ENCODE measurements at regions not wholly inside any gene's neighbourhood (a gene's known extent, or its start where the extent isn't known, plus 50 kb on each side); places are given as distances from the start of the nearest gene placed in this dataset.

DNA sequence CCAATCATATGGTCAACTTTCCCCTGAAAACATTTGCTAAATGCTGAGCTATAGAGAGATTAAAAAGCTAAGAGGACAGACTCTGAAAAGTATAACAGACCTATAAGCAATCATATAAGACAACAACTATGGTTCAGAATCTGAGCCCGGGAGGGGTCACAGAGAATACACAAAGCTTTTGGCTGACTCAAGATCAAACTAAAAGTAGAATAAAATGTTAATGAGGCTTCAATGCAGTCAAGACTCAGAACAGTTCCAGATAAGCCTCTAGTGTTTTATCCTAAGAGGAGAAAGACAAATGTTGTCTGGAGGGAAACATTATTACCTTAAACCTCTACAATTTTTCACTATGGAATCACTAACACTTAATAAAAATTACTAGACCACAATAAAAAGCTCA, 175.4 kb upstream of the VEGFC start:
- no peaks in the 10 kb centered on the region for H3K27me3 Mint-ChIP-seq
- CTCF ChIA-PET = interaction anchor here (0.5 kb wide), 1 partner anchor 127 kb away, joined by 4 read pairs; no protein-coding TSS in a partner anchor

DNA sequence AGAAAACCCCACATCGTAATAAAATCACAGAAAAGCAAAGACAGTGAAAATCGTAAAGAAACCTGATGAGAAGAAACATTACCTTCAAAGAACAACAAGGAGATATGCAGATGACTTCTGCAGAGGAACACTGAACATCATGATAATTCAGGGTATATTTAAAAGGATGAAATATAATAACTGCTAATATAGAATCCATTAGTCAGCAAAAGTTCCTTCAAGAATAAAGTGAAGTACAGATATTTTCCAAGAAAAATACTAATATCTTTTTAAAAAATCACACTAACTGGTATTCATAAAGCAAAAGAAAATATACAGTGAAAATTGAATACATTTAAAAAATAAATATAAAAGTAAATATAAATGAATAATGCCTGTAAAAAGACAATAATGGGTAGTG, 176.3 kb upstream of the VEGFC start:
- CTCF ChIA-PET = no interaction called here
- POLR2A ChIA-PET = no interaction called here
- no peak overlapping the region for H3K27ac Mint-ChIP-seq
- H3K9me3 Mint-ChIP-seq = no peaks in the 10 kb centered on the region
- no peaks in the 10 kb centered on the region for H3K27me3 Mint-ChIP-seq
- H3K36me3 Mint-ChIP-seq (ENCODE audit: low read depth) = no peaks in the 10 kb centered on the region
- H3K4me3 Mint-ChIP-seq = no peak overlapping the region
- H3K4me1 Mint-ChIP-seq = no peaks in the 10 kb centered on the region
- DNase-seq = no peak

More for the DNA sequence above, 175.4 kb upstream of the VEGFC start:
- Mint-ChIP-seq H3K27ac (no peak overlapping the region), H3K4me1 (no peaks in the 10 kb centered on the region), H3K36me3 (ENCODE audit: low read depth) (no peaks in the 10 kb centered on the region), H3K4me3 (no peak overlapping the region), H3K9me3 (no peaks in the 10 kb centered on the region)
- no peak for DNase-seq
- POLR2A ChIA-PET = no interaction called here

DNA sequence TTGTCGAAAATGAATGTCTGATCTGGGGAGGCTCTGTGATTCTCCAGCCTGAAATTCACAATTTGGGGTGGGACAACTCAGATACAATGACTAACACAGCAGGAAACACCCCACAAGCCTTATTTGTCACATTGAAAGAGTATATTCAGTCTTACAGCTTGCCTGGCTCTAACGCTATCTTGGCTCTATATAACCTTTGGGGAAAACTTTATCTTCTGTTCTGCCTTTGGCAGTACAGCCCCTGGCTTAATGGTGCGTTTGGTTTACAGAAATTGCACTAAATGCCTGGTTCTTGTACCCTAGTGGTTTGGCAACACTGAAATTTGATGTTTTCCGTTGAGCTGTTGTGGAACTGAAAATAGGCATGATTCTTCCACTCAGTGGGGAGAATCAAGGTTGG, 178.1 kb upstream of the VEGFC start:
- Mint-ChIP-seq H3K27ac (no peak overlapping the region), H3K27me3 (no peaks in the 10 kb centered on the region), H3K9me3 (no peaks in the 10 kb centered on the region), H3K36me3 (ENCODE audit: low read depth) (no peaks in the 10 kb centered on the region), H3K4me3 (no peak overlapping the region), H3K4me1 (no peaks in the 10 kb centered on the region)
- DNase-seq = no peak
- POLR2A ChIA-PET = no interaction called here
- CTCF ChIA-PET = interaction anchor here (0.6 kb wide), 1 partner anchor 139 kb away, joined by 3 read pairs; no protein-coding TSS in a partner anchor

DNA sequence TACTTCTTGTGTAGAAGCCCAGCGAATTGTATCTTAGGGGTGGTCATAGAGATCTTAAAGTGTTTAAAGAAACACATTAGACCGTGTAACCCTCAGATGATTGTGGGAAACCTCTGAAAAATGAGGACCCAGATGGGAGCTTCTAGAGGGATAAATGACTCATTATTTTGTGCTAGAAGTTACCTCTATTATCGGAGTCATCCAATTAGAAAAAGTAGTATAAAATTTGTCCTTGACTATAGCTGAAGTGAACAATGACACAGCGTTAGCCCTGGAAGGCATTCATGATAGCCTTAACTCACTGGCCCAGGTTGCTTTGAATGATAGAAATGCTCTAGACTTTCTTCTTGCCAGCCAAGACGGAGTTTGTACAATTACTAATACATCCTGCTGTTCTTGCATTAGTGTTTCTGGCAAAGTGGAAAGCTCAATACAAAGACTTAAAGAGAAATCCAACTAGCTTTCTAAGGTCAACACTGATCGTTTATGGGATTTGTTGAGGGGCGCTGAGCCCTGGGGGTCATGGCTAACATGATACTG, 178.9 kb upstream of the VEGFC start:
- H3K9me3 Mint-ChIP-seq = no peaks in the 10 kb centered on the region
- H3K27ac Mint-ChIP-seq = no peak overlapping the region
- ChIA-PET CTCF (no interaction called here), POLR2A (no interaction called here)
- no peaks in the 10 kb centered on the region for H3K27me3 Mint-ChIP-seq
- H3K4me3 Mint-ChIP-seq = no peak overlapping the region
- no peaks in the 10 kb centered on the region for H3K4me1 Mint-ChIP-seq
- DNase-seq = no peak
- H3K36me3 Mint-ChIP-seq (ENCODE audit: low read depth) = no peaks in the 10 kb centered on the region

DNA sequence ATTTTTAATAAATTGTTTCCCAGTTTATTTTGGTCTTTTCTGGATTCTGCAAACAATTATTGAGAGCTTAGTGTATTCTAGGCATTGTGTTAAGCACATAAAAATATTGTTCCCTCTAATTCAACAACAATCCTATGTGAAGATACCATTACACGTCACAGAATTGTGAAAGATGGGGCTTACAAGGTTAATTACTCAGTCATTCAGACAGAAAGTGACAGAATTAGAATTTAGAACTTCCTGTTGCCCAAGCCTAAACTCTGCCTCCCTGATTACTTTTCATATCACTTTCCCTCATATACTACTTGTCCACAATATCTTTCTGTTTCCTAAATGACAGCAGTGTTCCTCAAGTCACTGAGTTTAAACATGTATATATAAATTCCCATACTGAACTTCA, 186.7 kb upstream of the VEGFC start:
- Mint-ChIP-seq H3K27me3 (no peaks in the 10 kb centered on the region), H3K4me1 (no peaks in the 10 kb centered on the region), H3K9me3 (no peaks in the 10 kb centered on the region), H3K27ac (no peak overlapping the region), H3K36me3 (ENCODE audit: low read depth) (no peaks in the 10 kb centered on the region), H3K4me3 (no peak overlapping the region)
- no peak for DNase-seq
- ChIA-PET POLR2A (no interaction called here), CTCF (no interaction called here)

DNA sequence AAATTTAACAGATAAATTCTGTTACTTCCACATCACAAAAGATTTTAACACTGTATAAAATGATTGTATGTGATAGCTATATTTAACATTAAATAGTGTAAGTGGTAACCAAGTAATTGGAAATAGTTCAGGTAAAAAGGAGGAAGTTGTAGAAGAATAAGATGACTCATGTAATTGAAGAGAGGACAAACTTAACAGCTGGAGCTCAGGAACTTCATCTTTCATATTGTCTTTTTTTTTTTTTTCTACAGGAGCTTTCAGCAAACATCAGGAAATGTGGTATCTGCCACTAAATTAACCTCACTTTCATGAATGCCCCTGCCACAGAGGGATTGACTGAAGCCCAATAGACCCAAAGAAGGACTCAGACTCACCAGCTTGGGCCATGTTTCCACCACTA, 188.4 kb upstream of the VEGFC start:
- Mint-ChIP-seq H3K27me3 (no peaks in the 10 kb centered on the region), H3K9me3 (no peaks in the 10 kb centered on the region), H3K36me3 (ENCODE audit: low read depth) (no peaks in the 10 kb centered on the region), H3K27ac (no peak overlapping the region), H3K4me1 (no peaks in the 10 kb centered on the region), H3K4me3 (no peak overlapping the region)
- POLR2A ChIA-PET = no interaction called here
- CTCF ChIA-PET = no interaction called here
- no peak for DNase-seq

DNA sequence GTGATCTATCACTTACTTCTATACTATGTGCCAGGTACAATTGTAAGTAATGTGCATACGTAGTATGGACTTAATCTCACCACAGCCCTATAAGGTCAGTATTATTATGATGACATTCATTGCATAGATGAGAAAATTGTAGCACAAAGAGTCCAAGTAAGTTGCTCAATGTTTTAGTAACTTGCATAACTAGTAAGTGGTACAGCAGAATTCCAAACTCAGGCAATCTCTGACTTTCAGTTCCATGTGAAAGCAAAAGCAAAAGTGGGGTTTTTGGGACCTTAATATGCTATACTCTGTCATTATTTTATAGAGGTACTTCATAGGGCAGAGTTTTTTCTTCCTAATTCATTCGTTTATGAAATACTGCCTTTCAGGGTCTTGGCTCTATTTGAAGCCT, 188.8 kb upstream of the VEGFC start:
- Mint-ChIP-seq H3K36me3 (ENCODE audit: low read depth) (no peaks in the 10 kb centered on the region), H3K4me1 (no peaks in the 10 kb centered on the region), H3K27ac (no peak overlapping the region), H3K27me3 (no peaks in the 10 kb centered on the region), H3K4me3 (no peak overlapping the region), H3K9me3 (no peaks in the 10 kb centered on the region)
- no peak for DNase-seq
- CTCF ChIA-PET = no interaction called here
- POLR2A ChIA-PET = no interaction called here

DNA sequence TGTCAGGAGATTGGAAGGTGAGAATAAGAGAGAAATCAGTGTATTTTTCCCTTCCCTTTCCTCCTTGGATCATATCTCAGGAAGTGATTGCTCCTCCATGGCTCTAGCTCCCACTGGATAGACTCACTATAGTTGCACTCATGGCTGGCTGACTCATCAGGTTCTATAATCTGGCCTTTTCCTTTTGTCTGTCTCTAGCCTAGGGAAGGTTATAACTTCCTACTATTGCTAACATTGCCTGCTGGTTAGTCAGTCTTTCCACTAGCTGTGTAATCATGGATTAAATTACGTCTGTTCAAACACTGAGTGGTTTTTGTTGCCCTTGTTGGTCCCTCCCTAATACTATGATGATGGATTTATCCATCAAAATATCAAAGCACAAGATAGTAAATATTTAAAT, 195.5 kb upstream of the VEGFC start:
- Mint-ChIP-seq H3K4me3 (no peak overlapping the region), H3K9me3 (no peaks in the 10 kb centered on the region), H3K36me3 (ENCODE audit: low read depth) (no peaks in the 10 kb centered on the region), H3K27ac (no peak overlapping the region), H3K27me3 (no peaks in the 10 kb centered on the region), H3K4me1 (no peaks in the 10 kb centered on the region)
- ChIA-PET POLR2A (no interaction called here), CTCF (no interaction called here)
- DNase-seq = no peak

DNA sequence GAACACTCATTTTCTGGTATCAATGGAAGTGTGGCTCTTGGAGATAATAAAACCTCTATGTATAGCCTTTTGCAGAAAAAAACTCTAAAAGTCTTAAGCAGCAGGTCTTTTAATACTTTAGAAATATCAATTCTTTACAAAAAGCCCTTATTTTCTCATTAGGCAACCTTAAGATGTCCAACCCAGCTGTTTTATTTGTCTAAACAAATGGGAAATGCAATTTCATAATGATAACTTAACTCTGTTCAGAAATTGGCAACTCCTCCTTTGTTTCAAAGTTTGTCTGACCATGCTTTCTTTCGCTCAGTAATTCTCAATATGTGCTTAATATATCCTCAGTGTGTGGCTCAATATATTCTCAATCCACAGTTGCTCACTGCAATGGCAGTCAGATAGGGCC, 196.5 kb upstream of the VEGFC start:
- no peaks in the 10 kb centered on the region for H3K27me3 Mint-ChIP-seq
- no peaks in the 10 kb centered on the region for H3K36me3 Mint-ChIP-seq (ENCODE audit: low read depth)
- CTCF ChIA-PET = no interaction called here

DNA sequence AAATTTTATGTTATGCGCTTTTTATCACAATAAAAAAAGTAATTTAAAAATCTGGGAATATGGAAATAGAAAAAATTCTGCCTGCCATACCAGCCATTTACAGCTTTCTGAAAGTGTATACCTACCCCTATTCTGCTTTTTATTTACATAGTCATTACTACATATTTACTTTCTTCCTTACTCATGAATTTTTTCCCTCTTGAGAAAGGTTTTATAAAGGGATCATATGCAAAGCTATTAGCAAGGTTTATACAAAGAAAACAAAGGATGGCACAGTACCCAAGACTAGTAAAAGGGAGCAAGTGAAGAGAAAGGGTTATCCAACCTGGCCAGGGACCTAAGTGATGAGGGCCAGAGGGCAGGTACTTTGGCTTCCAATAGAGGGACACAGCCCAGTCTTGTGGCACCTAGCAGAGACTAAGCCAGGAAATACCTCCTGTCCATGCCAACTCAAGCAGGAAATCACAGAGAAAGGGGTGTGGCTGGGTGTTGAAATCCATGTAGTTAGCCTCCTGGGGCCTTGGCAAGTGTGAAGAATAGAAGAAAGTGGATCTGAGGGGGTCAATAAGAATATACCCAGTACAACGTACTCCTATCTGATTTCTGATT, 207.3 kb upstream of the VEGFC start:
- Mint-ChIP-seq H3K4me3 (no peak overlapping the region), H3K27ac (no peak overlapping the region), H3K36me3 (ENCODE audit: low read depth) (no peaks in the 10 kb centered on the region), H3K27me3 (no peaks in the 10 kb centered on the region), H3K9me3 (no peaks in the 10 kb centered on the region), H3K4me1 (no peaks in the 10 kb centered on the region)
- DNase-seq = no peak
- CTCF ChIA-PET = no interaction called here
- POLR2A ChIA-PET = no interaction called here

More for the DNA sequence above, 196.5 kb upstream of the VEGFC start:
- Mint-ChIP-seq H3K4me1 (no peaks in the 10 kb centered on the region), H3K4me3 (no peak overlapping the region), H3K9me3 (no peaks in the 10 kb centered on the region), H3K27ac (no peak overlapping the region)
- POLR2A ChIA-PET = no interaction called here
- DNase-seq = no peak

DNA sequence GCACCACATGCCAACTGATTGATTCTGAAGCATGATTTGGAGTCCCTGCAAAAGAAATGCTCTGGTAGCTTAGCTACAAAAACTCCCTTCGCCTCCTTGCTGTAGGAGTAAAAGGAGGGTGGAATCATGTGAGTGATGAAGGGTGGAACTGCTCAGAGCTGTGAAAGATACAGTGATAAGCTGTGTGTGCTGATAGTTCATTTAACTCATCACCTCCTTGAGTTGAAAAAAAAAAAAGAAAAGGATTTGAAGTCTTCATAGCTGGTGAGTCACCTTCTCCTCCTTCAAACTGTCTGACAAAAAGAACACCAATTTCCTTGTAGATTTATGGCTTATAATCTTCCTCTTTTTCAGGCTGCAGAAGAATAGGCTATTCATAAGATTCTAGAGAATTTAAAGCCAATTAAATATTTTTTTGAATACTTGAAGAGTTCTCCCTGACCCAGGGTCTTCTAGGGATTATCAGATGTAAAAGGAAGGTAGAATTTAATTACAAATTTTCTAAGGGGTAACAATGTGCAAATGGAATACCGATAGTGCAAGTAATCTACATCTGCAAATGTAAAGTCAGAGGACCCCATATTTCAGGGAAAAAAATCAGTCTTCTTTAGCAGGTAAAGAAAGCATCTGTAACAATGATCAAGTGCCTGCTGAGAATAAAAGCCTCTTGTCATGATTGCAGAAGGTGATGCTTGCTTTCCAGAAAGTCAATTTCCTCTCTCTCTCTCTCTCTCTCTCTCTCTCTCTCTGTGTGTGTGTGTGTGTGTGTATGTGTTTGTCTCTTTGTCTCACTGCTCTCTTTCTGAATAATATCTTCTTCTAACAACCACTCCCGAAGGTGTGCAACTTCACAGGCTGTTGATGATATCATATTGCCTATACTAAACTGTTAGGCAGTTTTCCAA, 208.8 kb upstream of the VEGFC start:
- H3K4me3 Mint-ChIP-seq = no peak overlapping the region
- ChIA-PET POLR2A (no interaction called here), CTCF (no interaction called here)
- H3K36me3 Mint-ChIP-seq (ENCODE audit: low read depth) = no peaks in the 10 kb centered on the region
- no peak overlapping the region for H3K27ac Mint-ChIP-seq
- H3K4me1 Mint-ChIP-seq = no peaks in the 10 kb centered on the region
- H3K9me3 Mint-ChIP-seq = no peaks in the 10 kb centered on the region
- H3K27me3 Mint-ChIP-seq = no peaks in the 10 kb centered on the region
- no peak for DNase-seq

DNA sequence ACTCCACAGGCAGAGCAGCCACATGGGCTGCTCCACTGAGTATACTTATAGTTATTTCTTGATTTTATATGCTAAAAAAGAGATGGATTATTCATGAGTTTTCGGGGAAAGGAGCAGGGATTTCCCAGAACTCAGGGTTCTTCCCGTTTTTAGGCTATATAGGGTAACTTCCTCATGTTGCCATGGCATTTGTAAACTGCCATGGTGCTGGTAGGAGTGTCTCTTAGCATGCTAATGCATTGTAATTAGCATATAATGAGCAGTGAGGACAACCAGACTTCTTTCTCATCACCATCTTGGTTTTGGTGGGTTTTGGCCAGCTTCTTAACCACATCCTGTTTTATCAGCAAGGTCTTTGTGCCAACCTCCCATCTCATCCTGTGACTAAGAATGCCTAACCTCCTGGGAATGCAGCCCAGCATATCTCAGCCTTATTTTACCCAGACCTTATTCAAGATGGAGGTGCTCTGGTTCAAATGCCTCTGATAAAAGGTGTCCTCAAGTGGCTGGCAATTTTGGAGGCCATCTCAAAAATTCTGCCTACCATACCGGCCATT, 213.0 kb upstream of the VEGFC start:
- no peaks in the 10 kb centered on the region for H3K27me3 Mint-ChIP-seq
- no peaks in the 10 kb centered on the region for H3K4me1 Mint-ChIP-seq
- no peaks in the 10 kb centered on the region for H3K9me3 Mint-ChIP-seq
- CTCF ChIA-PET = no interaction called here
- H3K27ac Mint-ChIP-seq = no peak overlapping the region
- no peaks in the 10 kb centered on the region for H3K36me3 Mint-ChIP-seq (ENCODE audit: low read depth)
- POLR2A ChIA-PET = no interaction called here
- H3K4me3 Mint-ChIP-seq = no peak overlapping the region
- DNase-seq = no peak

DNA sequence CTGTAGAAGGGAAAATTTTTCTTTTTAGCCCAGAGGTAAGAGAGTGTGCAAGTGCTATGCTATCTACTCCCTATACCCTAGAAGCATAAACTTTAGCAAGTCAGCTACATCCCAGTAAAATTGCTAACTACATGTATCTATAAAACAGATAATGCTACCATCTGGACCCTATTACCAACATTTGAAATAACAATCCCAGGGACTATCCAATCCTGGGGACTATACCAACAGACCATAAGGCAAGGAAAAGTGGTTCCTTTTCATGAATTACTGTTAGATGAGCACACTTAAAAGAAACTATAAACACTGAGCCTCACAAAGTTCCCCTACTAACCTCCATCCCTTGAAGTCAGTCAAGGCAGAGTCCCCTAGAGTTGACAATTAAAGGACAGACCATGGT, 213.6 kb upstream of the VEGFC start:
- no peak for DNase-seq
- ChIA-PET CTCF (no interaction called here), POLR2A (no interaction called here)
- no peaks in the 10 kb centered on the region for H3K36me3 Mint-ChIP-seq (ENCODE audit: low read depth)
- H3K9me3 Mint-ChIP-seq = no peaks in the 10 kb centered on the region
- H3K4me3 Mint-ChIP-seq = no peak overlapping the region
- H3K4me1 Mint-ChIP-seq = no peaks in the 10 kb centered on the region
- no peak overlapping the region for H3K27ac Mint-ChIP-seq
- H3K27me3 Mint-ChIP-seq = no peaks in the 10 kb centered on the region
